TTC549 (cell line): ENCODE measurements at regions not wholly inside any gene's neighbourhood (a gene's known extent, or its start where the extent isn't known, plus 50 kb on each side); places are given as distances from the start of the nearest gene placed in this dataset.

ENCODE experiments used
- FAIRE-seq: peaks from 2 replicates; lab custom pipeline; 2012; peaks lifted over from hg19 to GRCh38; lab: Jason Lieb, UNC

DNA sequence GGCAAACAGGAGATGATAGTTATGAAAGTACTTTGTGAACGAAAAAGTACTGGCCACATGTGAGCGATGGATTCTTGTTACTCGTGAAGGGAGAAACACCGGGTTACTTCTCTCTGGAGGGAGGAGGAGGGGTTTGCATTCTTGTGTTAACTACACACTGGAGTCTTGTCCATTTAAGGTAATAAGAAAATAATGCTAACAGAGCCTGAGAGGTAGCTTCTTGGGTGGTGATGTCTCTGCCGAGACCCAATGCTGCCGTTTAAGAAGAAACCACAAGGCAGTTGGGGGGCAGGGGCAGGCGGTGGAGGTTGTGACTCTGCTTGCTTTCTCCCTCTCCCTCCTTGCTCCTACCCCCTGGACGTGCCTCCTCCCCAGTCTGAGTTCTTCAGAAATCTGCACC is 100.9 kb upstream of the ROPN1 start:
- FAIRE-seq: no peak

DNA sequence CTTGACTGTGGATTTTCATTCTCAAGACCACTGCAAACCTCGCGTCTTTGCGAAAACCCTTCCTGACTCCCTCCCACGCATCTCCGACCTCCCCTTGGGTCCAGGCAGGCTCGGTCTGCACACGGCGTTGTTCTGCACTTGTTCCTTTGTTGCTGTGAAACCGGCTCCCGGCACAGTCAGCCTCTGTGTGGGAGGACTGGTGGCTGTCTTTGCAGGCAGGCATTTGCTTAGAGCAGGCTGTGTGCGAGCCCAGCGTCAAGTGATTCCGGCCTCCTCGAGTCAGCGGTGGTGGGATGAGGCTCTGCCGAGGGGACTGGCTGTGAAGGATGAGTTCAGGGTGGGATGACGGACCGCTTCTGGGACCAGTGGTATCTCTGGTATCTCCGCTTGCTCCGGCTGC is 102.6 kb upstream of the ROPN1 start:
- no peak for FAIRE-seq

DNA sequence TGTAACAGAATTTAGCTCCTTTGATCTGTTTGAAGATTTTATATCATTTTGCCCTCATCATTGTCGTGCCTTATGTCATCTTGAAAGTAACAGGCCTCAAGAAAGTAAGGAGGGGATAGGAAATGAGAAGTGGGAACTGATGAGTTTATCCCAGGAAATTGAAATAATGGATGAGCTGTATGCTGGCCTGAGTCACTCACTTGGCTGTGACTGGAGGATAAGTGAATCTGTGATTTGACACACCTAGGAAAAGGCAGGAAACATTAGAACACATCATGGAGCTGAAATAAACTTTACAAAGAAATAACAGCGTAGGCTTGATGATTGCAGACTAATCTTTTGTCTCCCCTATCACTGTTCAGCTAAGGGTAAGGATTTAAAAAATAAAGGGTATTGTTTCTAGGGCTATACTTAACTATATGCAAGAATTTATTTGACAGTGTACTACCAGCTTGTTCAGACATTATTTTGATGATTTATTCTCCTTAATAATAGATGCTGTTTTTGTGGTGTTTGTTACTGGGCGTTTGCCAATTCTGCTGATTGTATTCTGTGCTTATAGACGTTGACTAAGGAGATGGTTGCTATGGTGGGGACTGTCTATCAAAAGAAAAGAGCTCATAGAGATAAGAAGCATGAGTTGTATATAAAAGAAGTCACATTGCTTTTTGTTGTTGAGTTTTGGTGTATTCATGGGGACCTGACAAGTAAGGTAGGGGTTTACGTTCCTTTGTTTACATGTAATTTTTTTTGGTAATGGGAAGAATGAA is 105.6 kb upstream of the ROPN1 start:
- no peak for FAIRE-seq

DNA sequence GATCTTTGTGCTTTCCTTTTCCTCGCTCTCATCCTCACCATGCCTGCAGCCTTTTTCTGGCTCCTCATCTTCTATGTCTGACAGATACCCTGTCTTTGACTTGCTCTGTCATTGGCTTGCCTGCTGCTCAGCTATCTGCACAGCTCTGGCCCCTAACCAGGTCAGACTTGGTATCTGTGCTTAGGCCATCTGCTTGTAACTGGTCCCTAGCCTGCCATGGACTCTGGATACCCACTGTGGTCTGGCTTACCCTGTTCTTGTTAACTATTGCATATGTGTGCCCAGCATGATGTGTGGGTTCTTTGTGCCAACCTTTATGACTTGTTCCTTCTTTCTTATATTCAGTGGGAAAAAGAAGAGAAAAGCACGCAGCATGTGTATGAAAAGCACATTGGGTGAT is 109.7 kb upstream of the ROPN1 start:
- no peak for FAIRE-seq

DNA sequence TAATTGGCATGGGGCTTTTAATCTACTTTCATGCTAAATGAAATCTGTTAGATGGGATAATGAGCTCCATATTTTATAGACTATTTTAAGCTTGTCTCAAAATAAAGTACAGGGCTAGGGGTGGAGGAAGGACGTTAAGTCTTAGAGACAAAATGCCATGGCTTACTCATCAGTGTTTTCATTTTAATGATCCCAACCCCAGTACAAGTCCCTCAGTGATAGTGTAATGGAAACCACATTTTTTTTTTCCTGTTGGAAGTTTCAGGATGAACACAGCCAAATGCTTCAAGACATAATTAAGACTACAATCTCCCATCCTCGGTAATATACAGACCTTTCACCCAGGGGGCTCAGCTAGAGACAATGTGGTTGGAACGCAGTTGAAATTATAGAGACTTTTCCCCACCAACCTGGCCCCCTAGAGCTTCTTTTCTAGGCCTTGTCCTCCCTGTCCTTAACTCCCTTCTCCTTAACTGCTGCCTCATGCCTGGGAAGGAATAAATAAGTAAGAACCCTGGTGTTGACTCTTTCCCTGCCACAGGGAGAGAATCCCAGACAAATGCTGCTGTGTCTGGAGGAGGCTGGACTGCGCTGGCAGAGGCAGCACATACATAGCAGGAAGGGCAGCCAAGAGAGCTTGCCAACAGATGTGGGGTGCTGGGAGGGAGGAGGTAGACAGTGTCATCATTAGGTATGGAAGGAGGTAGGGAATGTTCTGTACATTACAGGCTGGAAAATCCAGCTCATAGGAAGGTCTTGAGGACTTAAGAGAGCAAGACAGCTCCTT is 115.4 kb upstream of the ROPN1 start:
- FAIRE-seq: no peak

DNA sequence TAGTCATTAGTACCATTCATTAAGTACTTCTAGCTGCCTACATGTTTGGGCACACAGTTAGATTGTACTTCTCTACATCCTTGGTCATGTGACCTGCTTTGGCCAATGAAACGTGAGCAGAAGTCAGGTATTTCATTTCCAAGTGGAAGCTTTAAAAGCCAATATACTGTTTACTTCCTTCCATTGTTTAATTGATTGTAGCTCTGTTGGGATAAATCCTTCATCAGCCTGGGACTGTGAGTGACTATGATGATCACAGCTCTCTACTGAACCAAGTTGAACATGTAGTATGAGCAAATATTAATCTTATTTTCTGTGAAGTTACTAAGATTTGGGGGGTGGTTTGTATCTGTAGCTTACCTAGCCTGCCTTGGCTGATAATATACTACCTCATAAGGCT is 116.5 kb upstream of the ROPN1 start:
- no peak for FAIRE-seq

DNA sequence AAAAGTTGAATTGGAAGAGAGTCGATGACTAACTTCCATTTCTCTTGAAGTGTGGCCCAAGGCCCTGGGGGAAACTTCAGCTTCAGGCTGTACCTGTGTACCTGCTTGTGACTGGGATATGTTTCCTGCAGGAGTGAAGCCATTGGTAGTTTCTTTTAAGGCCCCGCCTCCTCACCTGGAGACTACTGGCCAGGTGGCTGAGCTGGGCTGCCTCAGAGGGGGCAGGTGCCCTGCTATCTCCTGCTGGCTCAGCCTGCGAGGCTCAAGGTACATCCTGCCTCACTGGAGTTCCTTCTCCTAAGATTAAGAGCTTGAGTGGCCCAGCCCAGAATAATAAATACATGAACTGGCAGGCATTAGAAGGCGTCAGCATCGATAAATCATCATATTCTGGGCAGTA is 121.6 kb upstream of the ROPN1 start:
- no peak for FAIRE-seq

DNA sequence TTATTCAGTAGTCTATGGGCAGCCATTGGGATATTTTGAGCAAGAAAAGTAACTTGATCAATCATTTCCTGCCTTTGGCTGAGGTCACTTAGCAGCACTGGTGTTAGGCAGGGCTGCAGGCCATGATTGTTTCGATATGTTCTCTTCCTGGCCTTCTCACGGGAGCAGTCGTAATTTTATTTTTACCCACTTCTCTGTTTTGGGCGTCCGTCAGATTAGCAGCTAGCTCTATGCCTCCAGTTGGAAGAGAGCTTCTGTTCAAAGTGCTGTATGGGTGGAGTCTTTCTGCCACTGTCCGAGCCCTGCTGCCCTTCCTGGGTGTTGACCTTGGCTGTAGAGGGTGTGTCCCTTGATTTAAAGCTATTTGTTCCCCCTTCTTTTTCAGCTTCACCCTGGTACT is 123.4 kb upstream of the ROPN1 start:
- FAIRE-seq: no peak

DNA sequence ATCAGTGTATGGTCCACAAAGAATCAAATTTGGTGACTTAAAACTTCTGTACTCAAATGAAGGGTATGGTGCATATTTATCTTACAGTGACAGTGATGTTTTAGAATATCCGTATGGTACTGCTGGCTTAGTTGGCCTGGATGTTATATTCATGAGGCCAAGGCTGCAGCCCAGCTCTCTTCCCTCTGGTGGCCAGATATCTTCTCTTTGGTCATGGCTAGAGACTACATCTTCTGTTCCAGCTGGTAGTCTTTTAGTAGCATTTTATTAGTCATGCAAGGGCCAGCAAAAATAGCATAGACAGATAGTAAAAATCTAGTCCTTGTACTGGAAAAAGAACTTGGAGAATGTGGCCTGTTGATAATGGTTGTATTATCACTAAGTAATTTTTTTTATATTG is 124.0 kb upstream of the ROPN1 start:
- FAIRE-seq: no peak

DNA sequence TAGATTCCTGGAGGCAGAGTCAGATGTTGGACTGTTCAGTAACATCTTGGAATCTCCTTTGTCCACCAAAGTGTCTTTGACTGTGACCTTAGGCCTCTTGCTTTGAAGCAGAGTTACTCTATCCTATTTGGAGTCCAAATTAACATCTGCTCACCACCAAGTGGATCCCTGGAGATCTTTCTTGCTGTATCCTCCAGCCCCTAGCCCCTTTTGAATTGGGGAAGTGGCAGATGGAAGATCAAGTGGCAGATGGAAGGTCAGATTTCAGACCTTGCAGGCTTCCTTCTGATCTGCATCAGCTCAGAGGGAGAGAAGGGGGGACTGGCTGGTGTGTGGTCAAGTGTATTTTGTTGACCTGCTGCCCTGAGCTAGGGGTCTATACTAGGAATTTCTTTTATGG is 125.0 kb upstream of the ROPN1 start:
- FAIRE-seq: no peak

DNA sequence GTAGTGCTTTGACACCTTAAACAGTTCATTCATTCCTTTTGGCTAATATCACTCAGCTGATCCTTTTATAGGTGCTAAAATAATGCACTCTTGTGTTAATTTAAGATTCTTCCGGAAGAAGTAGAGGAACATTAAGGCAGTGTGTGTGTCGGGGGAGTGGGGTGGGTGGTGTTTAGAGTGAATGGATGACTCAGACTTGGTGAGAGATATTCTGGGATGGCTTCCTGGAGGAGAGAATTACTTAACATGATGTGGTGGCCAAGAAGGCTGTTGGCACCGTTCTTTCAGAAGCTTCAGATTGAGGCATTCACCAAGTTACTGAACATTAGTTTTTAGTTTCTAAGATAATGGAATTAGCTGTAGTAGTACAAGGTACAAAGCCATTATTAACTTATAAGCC is 125.6 kb upstream of the ROPN1 start:
- FAIRE-seq: no peak

DNA sequence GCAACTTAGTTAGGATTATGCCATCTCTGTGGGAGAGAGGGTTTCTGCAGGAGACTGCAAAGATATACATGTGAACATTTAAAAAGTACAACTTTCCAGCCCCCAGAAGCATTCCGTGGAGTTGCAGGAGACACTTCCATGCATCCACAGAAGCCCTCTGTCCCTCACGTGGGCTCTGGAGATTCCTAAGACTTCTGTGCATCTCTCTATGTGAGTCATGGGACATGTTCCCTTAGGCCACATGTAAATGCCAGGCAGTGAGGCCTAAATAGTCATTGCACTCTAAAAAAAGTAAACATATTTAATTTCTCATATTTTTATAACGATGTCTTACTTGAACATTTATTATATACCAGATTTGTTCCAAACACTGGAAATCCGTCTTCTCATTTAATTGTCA is 126.5 kb upstream of the ROPN1 start:
- no peak for FAIRE-seq

DNA sequence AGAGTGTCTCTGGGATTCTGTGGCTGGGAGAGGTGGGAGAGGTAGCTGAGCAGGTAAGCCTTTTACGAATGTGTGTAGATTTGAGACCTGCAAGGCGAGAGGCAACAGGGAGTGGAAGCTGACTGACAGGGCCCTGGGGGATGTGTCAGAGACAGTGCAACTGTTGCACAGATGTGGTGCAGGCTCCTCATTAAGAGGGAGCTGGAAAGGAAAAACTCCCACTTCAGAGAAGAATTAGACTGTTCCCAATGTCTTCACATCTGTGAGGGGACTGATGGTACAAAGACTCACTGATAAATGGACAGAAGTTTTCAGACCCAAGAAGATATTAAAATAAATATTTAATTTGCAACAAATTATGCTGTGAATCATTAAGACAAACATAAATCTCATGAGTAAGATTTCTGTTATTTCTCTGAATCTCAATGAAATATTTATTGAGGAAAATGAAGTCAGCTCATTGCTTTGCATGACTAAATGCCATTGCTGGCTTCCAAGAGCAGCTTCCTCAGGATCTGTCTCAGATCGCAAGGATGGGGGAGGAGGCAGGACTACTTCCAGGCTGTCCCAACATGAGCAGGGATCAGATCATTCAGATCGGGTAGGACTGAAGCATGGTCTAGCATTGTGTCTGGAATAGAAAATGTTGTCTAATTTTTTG is 127.3 kb upstream of the ROPN1 start:
- FAIRE-seq: no peak

DNA sequence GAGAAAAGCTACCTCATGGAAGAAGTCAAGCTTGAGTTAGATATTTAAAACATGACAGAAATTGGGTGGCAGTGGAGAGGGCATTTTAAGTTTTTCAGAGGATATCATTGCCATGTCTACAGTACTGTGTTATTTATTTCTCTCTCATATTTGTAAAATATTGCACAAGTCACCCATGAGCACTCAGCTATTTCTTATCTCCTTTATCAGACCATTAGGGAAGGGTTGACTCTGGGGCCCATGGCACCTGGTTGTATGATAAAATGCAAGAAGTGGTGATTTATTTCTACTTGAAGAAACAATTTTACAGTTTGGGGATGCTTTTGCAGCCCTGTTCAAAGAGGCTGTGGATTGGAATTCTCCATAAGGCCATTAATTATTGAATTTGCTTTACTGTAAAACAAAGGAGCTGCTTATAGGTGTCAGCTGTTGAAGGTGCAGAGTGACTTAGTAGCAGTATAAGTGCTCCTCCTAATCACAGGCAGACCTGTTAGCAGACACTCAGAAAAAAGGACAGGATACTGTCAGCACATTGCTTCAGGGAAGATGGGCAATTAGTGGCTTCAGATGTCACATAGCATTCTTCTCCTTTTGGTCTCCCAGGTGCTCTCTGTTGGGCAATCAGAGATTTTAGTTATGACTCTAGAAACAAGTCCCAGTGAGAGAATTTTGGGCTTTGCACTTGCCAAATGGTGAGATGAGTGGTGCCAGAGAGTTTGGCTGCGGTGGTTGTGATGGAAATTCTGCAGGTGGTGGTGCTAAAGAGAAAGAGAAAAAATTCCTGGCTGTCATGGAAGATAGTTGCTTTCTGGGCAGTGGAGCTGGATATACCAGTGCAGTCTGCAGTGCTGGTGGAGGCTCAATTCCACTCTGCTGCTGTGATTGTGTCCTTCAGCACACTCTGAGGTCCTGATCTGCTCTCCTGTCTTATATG is 129.7 kb upstream of the ROPN1 start:
- no peak for FAIRE-seq

DNA sequence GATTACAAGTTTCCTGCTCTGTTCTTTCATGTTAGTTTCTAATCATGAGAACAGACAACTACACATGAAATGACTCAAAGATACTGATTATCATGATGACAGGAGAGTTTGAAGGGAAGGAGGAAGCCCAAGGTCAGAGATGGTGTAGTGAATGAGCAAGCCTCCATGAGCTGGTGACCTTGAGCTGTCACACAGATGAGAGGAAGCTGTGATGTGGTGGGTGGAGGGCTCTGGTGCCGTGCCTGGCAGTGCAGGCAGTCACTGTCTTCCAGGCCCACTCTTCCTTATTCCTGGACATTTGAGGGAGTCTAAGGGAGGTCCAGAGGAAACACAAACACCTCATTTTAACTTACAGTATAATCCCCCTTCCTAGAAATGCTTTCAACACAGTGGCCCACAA is 133.4 kb upstream of the ROPN1 start:
- no peak for FAIRE-seq

DNA sequence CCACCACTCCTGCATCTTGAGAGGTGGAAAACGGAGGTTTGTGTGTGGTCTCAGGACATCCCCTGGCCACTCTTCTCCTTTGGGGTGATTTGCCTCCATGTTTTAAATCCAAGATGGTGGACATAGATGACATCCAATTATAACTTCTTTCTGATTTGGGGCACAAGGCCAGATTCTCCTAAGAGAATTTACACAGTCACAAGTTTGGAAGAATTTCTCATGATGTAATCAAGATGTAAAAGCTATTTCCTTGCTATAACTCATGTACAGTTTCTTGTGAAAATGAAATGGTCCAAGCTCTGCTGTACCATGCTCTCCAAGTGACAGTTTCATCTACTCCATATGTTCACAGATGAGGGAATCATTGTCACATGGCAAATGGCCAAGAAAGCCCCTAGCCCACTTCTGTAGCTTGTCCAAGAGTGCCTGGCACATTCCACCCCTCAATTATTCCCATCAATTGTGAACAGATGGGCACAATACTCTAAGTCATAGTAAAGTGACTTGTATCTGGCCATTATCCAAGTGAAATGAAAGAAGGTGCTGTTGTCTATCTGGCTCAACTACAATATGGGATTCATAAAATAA is 134.6 kb upstream of the ROPN1 start:
- FAIRE-seq: no peak

DNA sequence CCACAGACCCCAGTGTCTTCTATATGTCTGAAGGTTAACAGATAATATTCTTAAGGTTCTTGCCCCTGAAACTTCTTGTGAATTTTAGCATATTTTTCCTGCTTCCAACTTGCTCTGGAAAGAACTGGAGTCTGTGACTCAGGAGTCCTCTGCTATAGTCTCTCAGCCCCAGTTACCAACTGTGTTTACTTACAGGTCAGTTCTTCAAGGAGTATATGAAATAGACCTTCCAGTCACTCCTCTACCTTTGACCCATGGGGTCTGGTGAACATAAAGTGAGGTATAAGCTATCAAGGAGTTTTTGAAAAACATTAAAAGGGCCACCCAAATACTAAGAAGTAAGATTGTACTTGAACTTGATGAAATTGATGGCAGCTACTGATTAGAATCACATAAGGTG is 139.2 kb upstream of the ROPN1 start:
- FAIRE-seq: no peak

DNA sequence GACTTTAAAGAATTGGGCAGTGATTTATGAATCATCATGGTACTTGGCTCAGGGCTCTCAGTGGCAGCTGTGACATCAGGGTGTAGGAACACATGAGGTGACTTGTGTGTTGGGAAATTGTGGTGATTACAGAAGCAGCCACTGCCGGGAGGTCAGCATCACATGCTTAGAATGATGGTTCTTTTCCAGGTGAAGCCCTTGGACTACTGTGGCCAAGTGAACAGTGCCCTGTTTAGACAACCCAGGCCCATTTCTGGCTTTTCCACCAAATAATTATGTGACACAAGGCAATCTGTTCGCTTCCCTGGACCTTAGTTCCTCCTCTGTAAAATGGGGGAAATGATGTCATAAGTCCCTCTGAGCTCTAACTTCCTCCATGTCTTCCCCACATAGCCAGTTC is 139.7 kb upstream of the ROPN1 start:
- no peak for FAIRE-seq

DNA sequence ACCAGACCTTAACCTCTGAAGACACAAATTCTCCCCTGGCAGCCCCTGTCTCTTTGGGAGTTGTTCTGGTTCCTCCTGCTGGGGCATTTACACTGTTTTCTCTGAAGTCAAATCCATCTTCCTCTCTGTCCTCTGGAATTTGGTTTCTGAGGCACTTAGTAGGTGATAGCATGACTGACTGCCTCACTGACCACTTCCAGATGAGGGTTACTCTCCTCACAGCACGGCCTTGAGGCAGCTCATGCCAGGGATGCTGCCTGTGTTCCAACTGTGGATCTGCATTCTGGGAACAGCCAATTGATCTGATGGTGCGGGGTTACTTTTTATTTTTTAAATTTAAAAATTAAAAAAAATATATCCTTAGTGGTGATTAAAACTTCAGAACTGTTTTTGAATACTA is 140.9 kb upstream of the ROPN1 start:
- no peak for FAIRE-seq

DNA sequence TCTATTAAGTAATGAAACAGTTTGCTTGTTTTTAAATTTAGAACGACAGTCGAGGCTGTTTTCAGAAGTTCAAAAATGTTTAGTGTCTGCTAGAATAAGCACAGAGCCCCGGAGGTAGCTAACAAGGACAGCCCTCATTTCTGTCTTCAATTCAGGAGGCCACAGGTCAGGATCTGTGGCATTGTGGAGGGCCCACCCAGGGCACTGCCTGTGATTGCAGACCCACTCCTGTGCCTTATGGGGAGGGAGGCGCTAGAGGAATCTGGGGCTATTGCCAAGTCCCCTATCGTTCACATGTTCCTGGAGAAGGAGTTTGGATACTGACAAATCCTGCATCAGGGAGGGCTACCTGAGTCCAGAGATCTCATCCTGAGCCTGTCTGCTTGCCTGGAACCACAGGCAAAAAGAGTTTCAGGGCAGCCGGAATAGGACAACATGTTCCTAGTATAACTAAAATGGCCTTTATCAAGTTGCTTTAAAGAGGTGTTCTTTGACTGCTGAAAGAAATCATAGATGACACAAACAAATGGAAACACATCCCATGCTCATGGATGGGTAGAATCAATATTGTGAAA is 141.5 kb upstream of the ROPN1 start:
- FAIRE-seq: no peak

DNA sequence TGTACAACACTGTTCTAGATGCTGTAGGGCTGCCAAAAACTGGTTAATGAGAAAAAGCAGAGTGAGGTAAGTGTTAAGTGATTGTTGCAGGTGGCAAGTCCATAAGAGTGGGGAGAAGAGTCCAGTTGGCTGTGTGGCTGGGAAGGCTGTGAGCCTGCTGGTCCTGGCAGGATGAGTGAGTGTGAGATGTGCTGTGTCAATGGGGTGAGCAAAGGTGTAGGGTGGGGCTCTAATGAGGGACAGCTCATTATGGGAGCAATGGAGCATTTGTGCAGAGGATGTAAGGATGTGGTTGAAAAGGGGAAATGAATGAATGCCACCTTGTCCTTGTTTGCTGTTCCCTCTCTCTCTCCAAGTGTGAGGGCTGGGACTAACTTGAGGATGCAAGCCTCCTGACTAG is 145.3 kb upstream of the ROPN1 start:
- FAIRE-seq: no peak

DNA sequence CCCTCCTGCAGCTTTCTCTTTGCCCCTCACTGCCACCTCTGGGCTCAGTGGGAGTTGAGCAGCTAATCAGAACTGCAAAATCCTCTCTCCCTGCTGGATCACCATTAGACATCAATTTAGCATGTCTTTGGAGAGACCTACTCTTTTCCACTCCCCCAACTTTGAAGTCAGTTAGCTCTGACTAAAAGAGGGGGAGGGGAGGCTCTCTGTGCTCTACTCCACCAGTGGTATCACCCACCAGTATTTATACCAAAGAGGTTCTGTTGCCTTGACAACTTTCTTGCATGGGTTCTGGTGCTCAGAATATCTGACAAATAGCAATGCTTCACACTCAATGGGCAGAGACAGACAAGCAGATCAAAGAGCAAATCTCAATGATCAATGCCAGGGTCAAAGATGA is 146.2 kb upstream of the ROPN1 start:
- no peak for FAIRE-seq
